Tongue (tissue), 1 donor: ENCODE measurements at regions not wholly inside any gene's neighbourhood (a gene's known extent, or its start where the extent isn't known, plus 50 kb on each side); places are given as distances from the start of the nearest gene placed in this dataset.
"Not testable (repeated sequence)": the region's sequence is repeated elsewhere in the genome, so short reads cannot be mapped to it uniquely, and the experiment has no call there.

Source experiments
- DNase-seq: peaks from one replicate; pipeline ENCODE4 v3.0.0-alpha.2; 2015

- DNase-seq: peak; percentile 78
These were observed 145.3 kb upstream of the PRSS1 start for GRCh38 chr7:142603870-142604448.

- DNase-seq: peak; percentile 7
These were observed 146.5 kb upstream of the PRSS1 start for GRCh38 chr7:142602756-142603155.

- no peak for DNase-seq
These were observed 147.1 kb upstream of the PRSS1 start for GRCh38 chr7:142602183-142602582.

GRCh38 chr7:142598297-142598696 is 151.0 kb upstream of the PRSS1 start:
- no peak for DNase-seq

- DNase-seq: peak; percentile 25
These were observed 151.7 kb upstream of the PRSS1 start for GRCh38 chr7:142597547-142597946.

- DNase-seq: no peak
These were observed 153.3 kb upstream of the PRSS1 start for GRCh38 chr7:142595816-142596516.

GRCh38 chr7:142594078-142594477 is 155.2 kb upstream of the PRSS1 start:
- no peak for DNase-seq

GRCh38 chr7:142593106-142593505 is 156.2 kb upstream of the PRSS1 start:
- DNase-seq: no peak

- no peak for DNase-seq
These were observed 156.6 kb upstream of the PRSS1 start for GRCh38 chr7:142592664-142593063.

GRCh38 chr7:142592231-142592630 is 157.0 kb upstream of the PRSS1 start:
- DNase-seq: no peak

- no peak for DNase-seq
These were observed 158.3 kb upstream of the PRSS1 start for GRCh38 chr7:142590830-142591457.

- no peak for DNase-seq
These were observed 159.2 kb upstream of the PRSS1 start for GRCh38 chr7:142590077-142590476.

GRCh38 chr7:142587578-142588191 is 161.6 kb upstream of the PRSS1 start:
- no peak for DNase-seq

- no peak for DNase-seq
These were observed 162.7 kb upstream of the PRSS1 start for GRCh38 chr7:142586611-142587010.

- no peak for DNase-seq
These were observed 163.8 kb upstream of the PRSS1 start for GRCh38 chr7:142585425-142585824.

GRCh38 chr7:142584765-142585164 is 164.5 kb upstream of the PRSS1 start:
- DNase-seq: no peak

- peak; percentile 67 for DNase-seq
These were observed 165.8 kb upstream of the PRSS1 start for GRCh38 chr7:142583446-142583845.

GRCh38 chr7:142582351-142582750 is 166.9 kb upstream of the PRSS1 start:
- no peak for DNase-seq

GRCh38 chr7:142581341-142581740 is 167.9 kb upstream of the PRSS1 start:
- DNase-seq: no peak

GRCh38 chr7:142579946-142580345 is 169.3 kb upstream of the PRSS1 start:
- DNase-seq: no peak

- not testable (repeated sequence) for DNase-seq
These were observed 173.9 kb upstream of the PRSS1 start for GRCh38 chr7:142575351-142575750.

- no peak for DNase-seq
These were observed 177.7 kb upstream of the PRSS1 start for GRCh38 chr7:142571581-142571980.

GRCh38 chr7:142569851-142570250 is 179.4 kb upstream of the PRSS1 start:
- DNase-seq: no peak
